ENCODE measurements at regions not wholly inside any gene's neighbourhood (a gene's known extent, or its start where the extent isn't known, plus 50 kb on each side); places are given as distances from the start of the nearest gene placed in this dataset.

DNA sequence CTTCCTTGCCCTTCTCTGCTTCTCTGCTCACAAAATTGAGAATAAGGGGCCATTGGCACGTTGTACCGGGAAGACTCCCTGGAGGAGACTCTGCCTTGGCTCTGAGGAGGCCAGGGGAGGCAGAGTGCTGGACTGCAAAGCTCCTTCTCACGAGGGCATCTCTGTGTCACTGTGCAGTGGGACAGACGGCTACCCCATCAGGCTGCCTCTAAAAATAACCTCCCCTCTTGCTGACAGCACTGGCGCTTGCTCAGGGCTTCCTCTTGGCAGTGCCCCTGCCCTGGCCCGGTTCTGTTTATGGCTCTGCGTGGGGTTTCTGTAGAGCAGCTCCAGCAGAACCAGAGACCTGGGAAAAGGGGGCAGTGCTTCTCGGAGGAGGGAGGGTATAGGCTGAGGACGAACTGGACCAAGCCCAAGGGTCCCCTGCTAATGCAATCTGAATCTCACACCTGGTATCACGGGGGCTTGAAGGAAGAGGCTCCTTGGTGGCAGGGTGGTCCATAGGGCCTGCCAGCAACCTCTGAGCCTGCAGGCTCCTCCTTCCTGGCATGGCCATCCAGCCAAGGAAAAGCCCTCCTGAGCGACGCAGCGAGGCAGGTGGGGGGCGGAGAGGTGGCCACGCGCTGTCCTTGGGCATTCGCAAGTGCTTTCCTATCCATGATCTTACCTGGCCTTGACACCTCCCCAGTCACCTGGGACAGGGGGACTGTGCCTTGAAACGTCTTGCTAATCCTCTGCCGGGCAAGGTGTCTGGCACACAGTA lies 63.3 kb upstream of the TLE3 start:
- in situ Hi-C loops (cut with HindIII; ENCODE audit: low sequenced_read_pairs), result no loop called here

DNA sequence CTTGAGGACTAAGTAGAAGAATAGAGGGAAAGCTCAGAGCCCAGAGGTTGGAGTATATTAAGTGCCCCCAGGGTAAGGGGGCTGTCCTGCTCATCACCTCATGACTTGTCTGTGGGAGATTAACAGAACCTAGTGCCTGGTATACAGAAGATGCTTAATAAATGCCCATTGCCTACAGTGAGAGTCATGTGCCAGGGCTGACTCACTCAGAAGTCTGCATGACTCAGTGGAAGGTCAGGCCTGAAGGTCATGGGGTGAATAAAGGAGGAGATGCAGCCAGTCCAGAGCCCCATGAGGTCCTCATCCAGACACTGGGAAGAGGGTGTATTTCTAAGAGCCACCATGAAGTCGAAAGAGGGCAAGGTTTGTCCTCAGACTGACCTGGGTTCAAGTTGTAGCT lies 62.5 kb upstream of the TLE3 start:
- in situ Hi-C loops (cut with HindIII; ENCODE audit: low sequenced_read_pairs), result no loop called here

DNA sequence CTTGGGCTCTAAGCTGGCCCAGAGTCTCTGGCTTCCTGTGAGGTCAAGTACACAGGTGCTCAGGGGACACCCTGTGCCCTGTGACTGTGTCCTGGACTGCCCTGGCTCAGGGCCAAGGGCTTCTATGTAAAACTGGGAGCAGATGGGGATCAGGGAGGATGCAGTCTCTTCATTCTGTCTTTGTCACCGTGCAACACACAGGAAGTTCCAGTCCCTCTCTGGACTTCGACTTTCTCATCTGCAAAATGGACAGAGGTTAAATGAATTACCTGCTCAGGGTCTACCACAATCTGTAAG lies 61.9 kb upstream of the TLE3 start:
- in situ Hi-C loops (cut with HindIII; ENCODE audit: low sequenced_read_pairs), result loop anchor here (10.0 kb wide), 1 partner anchor 55 kb away; no protein-coding TSS in a partner anchor

DNA sequence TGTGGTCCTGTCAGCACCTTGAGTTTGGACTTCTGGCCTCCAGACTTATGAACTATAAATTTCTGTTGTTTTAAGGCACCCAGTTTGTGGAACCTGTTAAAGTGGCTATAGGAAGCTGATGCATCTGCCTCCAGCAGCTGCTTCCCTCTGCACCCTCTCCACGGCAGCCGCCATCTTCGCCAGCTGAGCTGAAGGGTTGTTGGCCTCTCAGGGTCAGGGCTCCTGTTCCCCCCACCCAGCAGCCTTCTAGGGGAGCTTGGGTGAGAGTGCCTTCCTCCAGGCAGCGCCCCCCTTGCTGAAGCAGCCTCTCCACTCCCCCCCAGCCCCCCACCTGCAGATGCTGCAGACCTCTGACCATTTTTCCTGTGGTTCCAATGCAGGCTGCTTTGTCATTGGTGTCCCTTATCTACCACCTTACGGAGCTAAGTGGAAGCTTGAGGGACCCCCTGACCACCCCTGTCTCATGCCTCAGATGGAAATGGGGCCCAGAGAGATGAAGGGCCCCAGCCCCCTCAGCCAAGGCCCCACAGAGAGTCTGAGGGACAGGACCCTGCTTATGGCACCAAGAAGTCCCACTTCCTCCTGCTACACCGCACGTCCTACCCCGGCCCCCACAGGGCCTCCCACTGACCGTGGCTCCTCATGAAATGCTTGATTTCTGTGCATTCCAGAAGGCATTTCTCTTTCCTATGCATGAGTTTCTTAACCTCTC lies 61.4 kb upstream of the TLE3 start:
- in situ Hi-C loops (cut with HindIII; ENCODE audit: low sequenced_read_pairs), result loop anchor here (10.0 kb wide), 1 partner anchor 54 kb away; no protein-coding TSS in a partner anchor

DNA sequence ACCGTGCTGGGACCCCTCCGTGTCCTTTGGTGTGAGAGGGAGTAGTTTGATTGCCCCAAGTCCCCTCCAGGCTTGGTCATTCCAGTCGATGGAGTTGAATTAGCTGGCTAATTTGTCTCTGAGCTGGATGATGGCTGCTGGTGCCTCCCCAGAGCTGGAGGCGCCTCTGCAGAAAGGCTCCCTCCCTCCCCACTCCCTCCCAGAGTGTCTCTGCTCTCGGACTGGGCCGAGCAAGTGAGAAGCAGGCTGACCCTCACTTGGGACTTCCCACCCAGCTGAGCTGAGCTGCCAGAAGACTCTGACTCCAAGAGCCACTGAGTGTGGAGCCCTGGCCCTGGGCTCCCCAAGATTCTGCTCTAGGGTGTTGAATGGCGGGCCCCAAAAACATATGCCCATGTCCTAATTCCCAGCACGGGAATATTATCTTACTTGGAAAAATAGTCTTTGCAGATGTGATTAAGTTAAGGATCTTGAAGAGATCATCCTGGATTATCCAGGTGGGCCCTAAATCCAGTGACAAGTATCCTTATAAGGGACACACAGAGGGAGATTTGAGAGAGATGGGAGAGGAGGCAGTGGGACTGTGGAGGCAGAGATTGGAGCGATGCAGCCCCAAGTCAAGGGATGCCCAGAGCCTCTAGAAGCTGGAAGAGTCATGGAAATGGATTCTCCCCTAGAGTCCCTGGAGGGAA lies 60.7 kb upstream of the TLE3 start:
- in situ Hi-C loops (cut with HindIII; ENCODE audit: low sequenced_read_pairs), result loop anchor here (10.0 kb wide), 1 partner anchor 54 kb away; no protein-coding TSS in a partner anchor

DNA sequence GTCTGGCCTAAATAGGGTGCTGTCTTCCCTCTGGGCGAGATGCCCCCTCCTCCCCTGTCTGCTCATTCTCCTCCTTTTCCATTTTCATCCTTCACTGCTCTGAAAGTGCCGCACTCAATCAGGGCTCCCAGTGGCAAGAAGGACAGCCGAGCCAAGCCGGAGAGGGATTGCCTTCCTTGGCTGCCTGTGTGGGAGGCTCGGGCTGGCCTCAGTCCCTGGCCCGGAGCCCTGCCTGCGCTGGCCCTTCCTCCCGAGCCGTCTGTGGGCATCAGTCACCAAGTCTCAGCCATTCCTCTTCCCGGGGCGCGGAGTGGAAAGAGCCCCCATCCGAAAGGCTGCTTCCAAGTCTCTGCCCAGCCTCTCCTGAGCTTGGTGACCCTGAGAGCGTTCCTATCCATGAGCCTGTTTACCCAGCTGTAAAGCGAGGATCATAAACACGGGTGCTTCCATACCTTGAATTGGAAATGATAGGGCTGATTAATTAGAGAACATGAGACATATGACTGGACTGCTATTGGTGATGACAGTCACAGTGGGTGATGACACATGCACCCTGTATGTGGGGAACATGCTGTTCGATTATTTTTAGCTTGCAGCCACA lies 59.1 kb upstream of the TLE3 start:
- in situ Hi-C loops (cut with HindIII; ENCODE audit: low sequenced_read_pairs), result loop anchor here (10.0 kb wide), 1 partner anchor 52 kb away; no protein-coding TSS in a partner anchor

DNA sequence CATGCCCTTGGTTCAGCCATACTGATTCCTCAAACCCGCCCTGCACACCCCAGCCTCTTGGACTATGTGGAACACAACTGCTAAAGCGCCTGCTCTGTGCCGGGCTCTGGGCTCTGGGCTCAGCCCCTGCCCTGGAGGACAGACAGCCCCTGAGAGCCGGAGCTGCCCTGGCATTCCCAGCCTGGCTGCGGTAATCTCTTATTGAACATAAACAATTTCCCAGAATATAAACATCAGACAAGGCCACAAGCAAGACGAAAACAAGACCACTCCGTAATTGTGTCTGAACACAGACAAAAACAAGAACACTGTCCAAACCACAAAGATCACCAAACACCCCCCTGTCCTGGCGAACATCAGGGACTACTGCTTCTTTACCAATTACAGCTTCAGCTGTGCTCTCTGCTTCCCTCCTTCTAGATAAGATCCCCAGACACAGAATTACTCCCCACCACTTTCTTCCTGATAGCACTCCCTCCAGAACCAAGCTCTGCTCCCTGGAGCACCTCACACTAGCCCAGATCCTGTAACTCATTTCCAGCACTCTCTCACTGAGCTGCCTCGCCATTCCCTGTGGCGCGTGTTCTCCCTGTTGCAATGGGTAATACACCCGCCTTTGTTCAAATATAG lies 57.1 kb upstream of the TLE3 start:
- in situ Hi-C loops (cut with HindIII; ENCODE audit: low sequenced_read_pairs), result loop anchor here (10.0 kb wide), 1 partner anchor 50 kb away; no protein-coding TSS in a partner anchor

DNA sequence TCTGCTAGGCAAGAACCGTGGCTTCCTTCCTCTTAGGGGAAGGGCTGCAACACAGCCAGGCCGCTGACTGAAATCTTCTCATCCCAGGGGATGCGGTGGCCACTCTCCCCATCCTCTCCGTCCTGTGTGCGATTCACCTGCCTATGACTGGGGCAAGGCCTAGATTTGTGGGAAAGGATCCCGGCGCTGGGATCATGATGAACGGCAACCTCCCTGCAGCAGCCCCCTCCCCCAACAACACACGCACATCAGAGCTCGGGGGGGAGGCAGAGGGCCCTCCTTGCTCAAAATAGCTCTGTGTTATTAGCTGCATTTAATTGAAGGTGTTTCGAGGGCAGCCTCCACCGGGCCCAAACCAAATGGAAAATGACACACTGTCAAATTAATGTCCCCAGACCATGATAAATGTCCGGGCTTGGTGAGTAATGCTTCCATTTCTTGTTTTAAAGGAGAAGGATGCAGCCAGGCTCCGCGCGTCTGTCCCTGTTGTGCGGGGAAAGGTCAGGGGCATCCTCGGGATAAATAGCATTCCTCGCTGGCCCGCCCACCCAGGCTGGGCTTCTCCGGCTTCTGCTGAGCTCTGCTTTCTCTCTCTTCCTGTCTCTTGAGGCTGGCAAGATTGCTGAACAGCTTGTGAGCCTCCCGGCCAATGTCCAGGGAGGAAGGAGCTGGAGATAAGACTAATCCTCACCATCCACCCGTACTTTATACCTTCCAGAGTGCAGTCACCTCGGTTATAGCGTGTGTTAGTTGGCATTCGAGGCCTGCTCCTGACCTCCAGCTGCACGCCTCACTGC lies 56.4 kb upstream of the TLE3 start:
- in situ Hi-C loops (cut with HindIII; ENCODE audit: low sequenced_read_pairs), result loop anchor here (10.0 kb wide), 1 partner anchor 49 kb away; no protein-coding TSS in a partner anchor

DNA sequence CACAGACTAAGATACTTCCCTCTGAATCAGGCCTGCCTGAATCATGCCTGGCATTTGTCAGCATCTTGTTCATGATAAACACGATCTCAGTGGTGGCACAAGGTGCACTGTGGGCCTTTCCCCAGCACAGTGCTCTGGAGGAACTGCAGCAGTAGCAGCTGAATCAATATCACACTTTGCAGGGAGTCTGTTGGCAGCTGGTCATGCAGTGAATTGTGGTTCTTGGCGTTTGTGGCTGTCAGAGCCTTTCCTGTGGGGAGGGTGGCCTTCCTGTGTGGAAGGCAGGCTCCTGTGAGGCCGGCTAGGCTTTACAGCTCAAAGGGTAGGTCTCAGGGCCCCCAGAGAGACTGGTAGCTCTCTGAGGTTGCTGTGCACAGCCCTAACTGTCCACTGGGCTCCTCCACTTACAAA lies 54.4 kb upstream of the TLE3 start:
- in situ Hi-C loops (cut with HindIII; ENCODE audit: low sequenced_read_pairs), result loop anchor here (10.0 kb wide), 1 partner anchor 47 kb away; no protein-coding TSS in a partner anchor

DNA sequence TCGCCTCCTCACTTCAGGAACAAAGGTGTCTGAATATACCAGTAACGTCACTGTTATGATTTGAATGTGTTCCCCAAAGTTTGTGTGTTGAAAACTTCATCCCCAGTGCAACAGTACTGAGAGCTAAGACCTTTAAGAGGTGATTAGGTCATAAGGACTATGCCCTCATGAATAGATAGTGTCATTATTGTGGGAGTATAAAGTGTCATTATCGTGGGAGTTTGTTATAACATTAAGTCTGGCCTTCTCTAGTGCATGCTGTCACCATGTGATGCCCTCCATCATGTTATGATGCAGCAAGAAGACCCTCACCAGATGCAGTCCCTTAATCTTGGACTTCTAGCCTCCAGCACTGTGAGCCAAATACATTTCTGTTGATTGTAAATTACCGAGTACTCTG lies 53.7 kb upstream of the TLE3 start:
- in situ Hi-C loops (cut with HindIII; ENCODE audit: low sequenced_read_pairs), result loop anchor here (10.0 kb wide), 1 partner anchor 47 kb away; no protein-coding TSS in a partner anchor

DNA sequence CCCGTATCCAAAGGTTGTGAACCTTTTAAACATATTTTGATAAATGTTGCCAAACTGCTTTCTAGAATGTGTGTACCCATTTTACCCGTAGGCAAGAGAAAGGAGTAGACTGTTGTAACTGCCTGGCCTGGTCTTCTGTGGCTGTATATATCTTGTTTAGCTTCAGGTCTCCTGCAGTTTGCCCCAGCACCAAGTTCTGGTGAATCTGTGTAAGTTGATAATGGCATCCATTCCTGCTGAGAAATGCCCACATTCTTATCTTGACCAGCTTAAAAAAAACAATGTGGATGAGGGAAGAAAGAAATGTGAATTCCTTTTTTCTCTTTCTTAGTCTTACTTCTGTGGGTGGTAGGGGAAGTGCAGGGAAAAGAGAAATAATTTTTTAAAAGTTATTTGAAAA lies 53.3 kb upstream of the TLE3 start:
- in situ Hi-C loops (cut with HindIII; ENCODE audit: low sequenced_read_pairs), result loop anchor here (10.0 kb wide), 1 partner anchor 46 kb away; no protein-coding TSS in a partner anchor

DNA sequence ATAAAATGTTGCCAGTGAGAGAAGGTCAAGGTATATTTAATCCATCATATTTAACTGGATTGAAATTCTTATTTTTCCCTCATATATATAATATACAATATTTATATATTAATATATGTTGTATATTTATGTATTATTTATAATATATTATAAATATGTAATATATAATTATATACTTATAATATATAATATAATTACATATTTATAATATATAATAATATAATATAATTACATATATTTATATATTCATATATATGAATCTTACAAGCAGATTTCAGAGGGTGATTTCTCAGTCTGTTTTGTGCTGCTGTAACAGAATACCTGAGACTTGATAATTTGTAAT lies 52.7 kb upstream of the TLE3 start:
- in situ Hi-C loops (cut with HindIII; ENCODE audit: low sequenced_read_pairs), result loop anchor here (10.0 kb wide), 1 partner anchor 46 kb away; no protein-coding TSS in a partner anchor

DNA sequence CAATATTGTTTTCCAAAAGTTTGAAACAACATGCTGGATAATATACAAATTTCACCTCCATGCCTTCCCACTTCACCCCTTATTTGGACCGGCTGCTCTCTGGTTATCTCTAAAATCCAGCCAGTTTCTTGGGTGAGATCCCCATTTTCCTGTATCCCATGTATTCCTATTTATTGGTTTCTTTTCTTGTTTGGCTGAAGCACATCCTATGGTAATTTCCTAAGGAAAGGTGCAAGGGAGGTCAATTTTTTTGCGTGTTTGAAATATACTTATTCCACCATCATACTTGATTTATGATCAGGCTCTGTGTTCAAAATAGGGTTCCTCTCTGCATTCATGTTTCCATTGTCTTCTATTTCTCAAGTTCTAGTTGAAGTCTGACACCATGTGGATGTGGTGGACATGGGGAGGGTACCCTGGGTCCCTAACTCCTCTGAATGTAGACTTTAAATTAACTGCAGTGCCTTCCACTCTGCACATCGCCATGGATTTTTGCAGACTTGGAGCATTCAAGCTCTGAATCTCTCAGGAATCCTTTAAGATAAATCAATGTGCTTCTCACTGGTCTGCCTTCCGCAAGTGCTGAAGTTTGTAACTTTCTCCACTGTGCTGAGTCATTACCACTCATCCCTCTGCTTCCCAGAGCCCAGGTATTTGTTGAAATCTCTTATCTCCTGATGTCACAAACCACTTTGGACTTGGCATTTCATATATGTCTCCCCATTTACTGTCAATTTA lies 52.1 kb upstream of the TLE3 start:
- in situ Hi-C loops (cut with HindIII; ENCODE audit: low sequenced_read_pairs), result loop anchor here (10.0 kb wide), 1 partner anchor 45 kb away; no protein-coding TSS in a partner anchor

DNA sequence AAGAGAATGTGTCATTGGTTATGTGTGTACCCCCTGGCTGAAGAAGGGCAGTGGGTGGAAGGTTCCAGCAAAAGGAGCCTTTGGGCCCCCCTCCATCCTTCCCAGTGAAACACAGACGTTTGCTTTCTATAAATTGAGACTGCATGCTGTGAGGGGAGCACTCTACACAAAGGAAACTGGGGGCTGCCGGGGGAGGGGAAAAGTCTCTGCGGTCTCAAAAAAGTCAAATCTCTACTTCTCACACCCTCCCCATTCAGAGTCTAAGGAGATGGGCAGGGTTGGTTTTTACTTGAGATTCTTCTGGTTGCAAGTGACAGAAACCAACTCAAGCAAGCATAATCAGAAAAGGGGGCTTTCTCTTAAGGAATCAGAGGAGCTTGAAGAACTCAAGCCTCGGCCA lies 50.1 kb upstream of the TLE3 start:
- in situ Hi-C loops (cut with HindIII; ENCODE audit: low sequenced_read_pairs), result no loop called here

Data from endothelial cell of hepatic sinusoid (primary cell).